RPMI7951 (cell line): ENCODE measurements at regions not wholly inside any gene's neighbourhood (a gene's known extent, or its start where the extent isn't known, plus 50 kb on each side); places are given as distances from the start of the nearest gene placed in this dataset.

Experiments
- DNase-seq: peaks from one replicate; pipeline ENCODE4 v3.0.0-alpha.2; 2012; ENCODE audit warnings: low read depth

DNA sequence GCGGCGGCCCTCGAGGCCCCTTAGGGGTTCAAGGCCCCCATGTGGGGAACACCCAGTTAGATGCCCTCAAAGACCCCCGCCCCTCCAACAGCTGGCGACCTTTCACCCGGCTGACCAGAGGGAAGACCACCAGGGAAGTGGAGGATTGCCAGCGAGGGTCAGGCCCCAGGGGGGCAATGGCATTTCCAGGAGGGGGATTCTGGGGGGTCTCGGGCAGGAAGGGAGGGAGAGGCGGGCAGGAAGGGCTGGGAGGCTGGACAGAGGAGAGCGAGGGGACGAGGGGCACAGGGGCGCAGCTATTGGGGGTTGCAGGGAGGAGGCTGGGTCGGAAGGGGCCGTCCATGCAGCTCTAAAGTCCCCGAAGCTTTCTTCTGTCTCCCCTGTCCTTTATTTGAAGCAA is 139.5 kb downstream of the C16orf95 start:
- no peak for DNase-seq

GRCh38 chr16:87178177-87178863 is 138.9 kb downstream of the C16orf95 start:
- DNase-seq: peak; percentile 48

DNA sequence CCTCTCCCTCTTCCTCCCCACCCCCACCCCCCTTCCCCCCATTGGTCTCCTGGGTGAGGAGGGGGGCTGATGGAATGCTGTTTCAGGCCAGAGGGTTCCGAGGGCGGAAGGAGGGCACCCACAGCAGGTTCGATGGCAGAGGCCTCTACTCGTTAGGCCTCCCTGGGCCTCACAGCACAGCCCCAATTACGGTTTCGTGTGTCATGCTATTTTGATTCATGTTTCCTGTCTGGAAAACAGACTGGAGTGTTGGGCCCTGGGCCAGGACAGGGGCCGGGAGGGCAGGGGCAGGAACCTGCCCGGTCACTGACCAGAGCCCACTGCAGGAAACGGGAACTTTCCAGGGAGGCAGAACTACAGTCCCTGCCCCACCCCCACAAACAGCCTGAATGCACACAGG is 138.2 kb downstream of the C16orf95 start:
- peak; percentile 87 for DNase-seq

DNA sequence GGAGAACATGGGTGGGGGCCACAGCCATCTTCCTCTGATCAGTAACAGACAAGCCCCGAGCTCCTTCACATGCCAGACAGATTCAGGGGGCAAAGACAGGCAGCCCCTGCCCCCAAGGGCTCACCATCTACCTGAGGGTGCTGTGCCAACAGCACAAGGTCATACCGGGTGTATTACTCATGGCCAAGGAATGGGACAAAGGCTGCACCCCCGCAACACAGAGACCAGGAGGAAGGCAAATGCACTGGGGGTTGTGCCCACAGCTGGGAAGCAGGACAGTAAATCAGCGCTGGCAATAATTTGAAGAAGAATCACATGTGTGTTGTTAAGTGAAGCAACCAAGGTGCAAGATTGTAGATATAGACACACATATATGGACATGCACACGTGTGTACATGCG is 137.1 kb downstream of the C16orf95 start:
- peak; percentile 63 for DNase-seq

DNA sequence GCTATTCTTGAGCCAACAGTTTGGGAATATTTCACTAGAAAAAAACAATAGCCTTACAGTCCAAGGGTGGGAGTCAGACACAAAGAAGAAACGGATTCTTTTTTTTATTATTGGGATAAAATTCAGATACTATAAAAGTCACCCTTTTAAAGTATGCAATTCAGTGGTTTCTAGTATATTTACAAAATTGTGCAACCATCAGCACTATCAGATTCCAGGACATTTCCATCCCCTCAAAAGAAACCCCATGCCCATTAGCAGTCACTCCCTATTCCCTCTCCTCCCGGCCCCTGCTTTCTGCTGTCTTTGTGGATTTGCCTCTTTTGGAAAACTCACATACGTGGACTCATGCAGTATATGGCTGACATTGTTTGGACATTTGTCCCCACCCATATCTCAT is 134.4 kb downstream of the C16orf95 start:
- no peak for DNase-seq

DNA sequence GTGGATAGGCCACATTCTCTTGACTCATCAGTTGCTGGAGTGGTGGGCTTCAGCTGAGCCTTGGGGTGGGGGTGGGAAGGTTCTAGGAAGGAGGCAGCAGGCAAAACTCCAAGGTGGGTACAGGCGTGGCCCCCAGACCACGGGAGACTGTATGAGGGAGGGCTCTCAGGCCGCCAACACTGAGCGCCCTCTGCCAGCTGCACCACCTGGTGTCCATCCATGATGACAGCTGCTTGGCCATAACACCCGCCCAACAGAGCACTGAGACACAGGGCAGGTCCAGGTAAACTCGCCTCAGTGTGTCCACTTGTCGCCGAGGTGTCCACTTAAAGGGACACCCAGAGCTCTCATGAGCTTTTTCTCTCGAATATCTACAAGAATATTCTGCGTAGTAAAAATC is 133.5 kb downstream of the C16orf95 start:
- DNase-seq: no peak

DNA sequence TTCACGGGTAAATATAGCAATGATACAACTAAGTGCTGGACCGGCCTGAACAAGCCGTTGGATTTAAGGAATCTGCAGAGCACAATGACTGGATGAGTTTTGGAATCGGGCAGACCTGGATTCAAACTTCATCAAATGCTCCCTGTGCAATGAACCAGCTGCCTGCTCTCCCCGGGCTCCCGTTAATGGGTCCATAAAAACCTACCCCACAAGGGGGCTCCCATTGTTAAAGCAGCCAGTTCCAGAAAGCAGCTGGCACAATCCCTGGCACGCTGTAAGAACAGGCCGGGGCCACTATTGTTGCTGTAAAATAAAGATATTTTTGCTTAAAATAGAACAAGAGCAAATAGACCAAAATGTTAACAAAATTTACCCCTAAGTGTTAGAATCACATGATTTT is 131.9 kb downstream of the C16orf95 start:
- DNase-seq: no peak

GRCh38 chr16:87185983-87186382 is 131.2 kb downstream of the C16orf95 start:
- no peak for DNase-seq

- no peak for DNase-seq
Observed at GRCh38 chr16:87186446-87186845, 130.7 kb downstream of the C16orf95 start.

DNA sequence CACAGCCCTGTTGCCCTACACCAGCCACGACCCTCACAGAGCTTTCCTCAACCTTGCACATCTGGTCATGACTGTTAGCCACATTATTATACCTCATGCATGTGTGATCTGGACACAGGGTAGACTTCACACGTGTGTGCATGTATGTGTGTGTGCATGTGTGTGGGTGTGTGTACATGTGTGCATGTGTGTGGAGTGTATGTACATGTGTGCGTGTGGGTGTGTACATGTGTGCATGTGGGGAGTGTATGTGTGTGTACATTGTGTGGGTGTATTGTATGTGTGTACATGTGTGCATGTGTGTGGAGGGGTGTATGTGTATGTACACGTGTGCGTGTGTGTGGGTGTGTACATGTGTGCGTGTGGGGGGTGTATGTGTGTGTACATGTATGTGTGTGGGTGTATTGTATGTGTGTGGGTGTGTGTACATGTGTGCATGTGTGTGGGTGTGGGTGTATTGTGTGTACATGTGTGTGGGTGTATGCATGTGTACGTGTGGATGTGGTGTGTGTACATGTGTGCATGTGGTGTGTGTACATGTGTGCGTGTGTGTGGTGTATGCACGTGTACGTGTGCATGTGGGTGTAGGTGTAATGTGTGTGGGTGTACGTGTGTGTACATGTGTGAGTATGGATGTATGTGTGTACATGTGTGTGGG is 130.2 kb downstream of the C16orf95 start:
- no peak for DNase-seq

- DNase-seq: no peak
Observed at GRCh38 chr16:87188104-87188503, 129.1 kb downstream of the C16orf95 start.

DNA sequence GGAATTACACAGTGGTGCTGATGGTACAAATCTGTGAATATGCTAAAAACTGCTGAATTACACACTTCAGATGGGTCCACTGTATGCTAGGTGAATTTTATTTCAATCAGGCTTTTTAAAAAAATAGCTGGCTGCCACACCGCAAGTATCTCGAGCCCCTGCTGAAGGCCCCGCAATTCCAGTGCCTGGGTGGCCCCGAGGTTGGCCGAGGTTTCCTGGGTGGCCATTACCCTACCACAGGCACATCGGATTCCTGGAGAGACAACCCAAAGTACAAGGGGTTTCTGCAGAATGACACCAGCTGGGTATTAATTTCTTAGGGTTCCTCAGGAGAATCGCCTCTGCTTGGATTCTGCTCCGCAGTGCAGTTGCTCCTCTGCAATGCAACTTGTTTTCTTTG is 127.8 kb downstream of the C16orf95 start:
- no peak for DNase-seq

GRCh38 chr16:87190288-87191230 is 126.6 kb downstream of the C16orf95 start:
- DNase-seq: peak; percentile 47

DNA sequence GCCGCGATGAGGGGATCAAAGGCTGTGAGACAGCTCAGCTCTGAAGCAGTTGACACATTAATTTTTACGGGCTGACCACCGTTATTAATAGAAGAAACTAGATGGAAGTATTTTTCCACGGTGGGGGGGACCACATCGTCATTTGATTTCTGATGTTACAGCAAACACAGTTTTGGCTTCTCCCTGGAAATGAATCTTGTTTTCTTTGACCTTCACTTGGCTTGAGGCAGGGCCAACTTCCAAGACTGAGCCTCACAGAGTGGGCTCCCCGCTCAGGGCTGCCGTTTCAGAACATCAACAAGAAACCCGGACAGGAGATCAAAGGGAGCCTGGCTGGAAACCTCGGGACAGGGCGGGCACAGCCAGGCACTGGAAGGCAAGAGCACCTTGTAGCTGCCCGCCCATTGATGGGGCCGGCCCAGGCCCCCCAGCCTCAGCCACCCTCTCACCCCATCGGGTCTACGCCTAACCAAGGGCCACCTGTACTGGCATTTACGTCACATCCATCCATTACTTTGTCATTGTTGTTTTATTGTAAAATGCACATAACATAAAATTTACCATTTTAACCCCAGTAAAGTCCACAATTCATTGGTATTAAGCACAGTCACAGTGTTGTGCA is 124.6 kb downstream of the C16orf95 start:
- DNase-seq: no peak

GRCh38 chr16:87194172-87194571 is 123.0 kb downstream of the C16orf95 start:
- DNase-seq: no peak

GRCh38 chr16:87195161-87195560 is 122.0 kb downstream of the C16orf95 start:
- peak; percentile 81 for DNase-seq

DNA sequence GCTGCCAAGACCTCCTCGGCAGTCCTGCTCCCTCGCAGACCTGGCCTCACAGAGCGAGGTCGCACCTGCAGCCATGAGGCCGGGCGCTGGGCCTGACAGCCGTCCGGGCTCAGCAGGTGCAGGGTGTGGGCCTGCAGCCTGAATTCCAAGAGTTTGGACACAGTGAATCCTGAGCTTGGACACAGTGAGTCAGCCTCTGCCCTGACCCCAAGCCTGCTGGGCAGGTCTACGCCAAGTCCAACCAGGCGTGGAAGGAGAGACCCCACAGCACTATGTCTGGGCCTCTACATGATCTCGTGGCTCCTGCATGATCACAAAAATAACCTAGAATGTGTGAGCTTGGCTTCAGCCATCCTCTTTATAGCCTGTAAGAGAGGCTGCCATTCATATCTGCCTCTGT is 121.0 kb downstream of the C16orf95 start:
- DNase-seq: peak; percentile 54

DNA sequence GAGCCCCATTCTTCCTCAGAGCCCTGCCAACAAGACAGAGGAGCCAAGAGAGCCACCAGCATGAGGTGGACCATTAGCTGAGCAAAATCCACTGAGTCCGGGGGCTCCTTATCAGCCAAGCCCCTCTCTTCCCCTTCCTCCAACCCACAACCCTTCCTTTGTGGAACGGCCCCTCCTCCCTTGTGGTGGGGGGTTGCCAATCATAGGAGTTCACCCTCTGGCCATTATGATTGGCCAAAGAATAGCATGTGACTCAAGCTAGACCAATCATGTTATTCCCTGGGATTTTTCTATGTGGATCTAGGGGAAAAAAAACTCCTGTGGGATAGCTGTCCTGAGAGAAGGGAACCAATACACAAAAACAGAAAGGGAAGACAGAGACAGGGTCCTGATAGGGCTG is 120.5 kb downstream of the C16orf95 start:
- no peak for DNase-seq

DNA sequence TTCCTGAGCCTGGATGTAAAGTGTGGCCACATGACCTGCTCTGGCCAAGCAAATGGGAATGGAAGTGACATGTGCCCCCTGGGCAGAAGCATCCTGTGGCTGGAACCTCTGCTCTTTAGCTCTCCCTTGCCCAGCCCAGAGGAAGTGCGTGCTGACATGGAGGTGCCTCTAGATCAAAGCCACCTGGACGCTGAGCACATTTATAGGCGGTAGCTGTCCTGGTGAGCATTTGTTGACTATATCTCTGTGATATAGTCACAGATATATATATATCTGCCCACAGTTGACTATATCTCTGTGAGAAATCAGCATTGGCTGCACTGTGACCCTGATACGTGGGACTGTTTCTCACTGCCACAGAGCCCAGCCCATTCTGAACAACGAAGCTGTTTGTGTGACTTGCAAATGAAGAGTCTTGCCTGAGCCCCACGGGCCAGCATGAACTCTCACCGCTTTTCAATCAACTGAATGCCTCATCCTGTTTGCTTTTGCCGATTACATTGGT is 118.8 kb downstream of the C16orf95 start:
- peak; percentile 89 for DNase-seq

GRCh38 chr16:87198881-87199280 is 118.3 kb downstream of the C16orf95 start:
- no peak for DNase-seq

- no peak for DNase-seq
Observed at GRCh38 chr16:87199379-87199778, 117.8 kb downstream of the C16orf95 start.

GRCh38 chr16:87199901-87200300 is 117.3 kb downstream of the C16orf95 start:
- DNase-seq: no peak
